ENCODE measurements at regions not wholly inside any gene's neighbourhood (a gene's known extent, or its start where the extent isn't known, plus 50 kb on each side); places are given as distances from the start of the nearest gene placed in this dataset.

- no peak for TF ChIP-seq CTCF (conservative IDR thresholded peaks at IDR 0.05; ENCODE audit: low read depth, low read length)
- Histone ChIP-seq H3K4me3 (IDR thresholded peaks at IDR 0.05; ENCODE audit: insufficient read depth, low read depth, low read length) (no peak overlapping the region), H2AFZ (ENCODE audit: low read depth) (no peak overlapping the region), H3K27me3 (ENCODE audit: insufficient read depth, low read depth) (no peaks in the 10 kb centered on the region), H3K27ac (no peak overlapping the region), H3K4me2 (no peak overlapping the region), H3K9ac (no peak overlapping the region), H3K36me3 (ENCODE audit: insufficient read depth) (no peaks in the 10 kb centered on the region), H3K79me2 (ENCODE audit: insufficient read depth, low read depth) (no peaks in the 10 kb centered on the region), H4K20me1 (ENCODE audit: insufficient read depth) (no peaks in the 10 kb centered on the region), H3K4me1 (ENCODE audit: low read depth, poor library complexity, severe bottlenecking) (no peaks in the 10 kb centered on the region)
Observed at GRCh38 chr9:115989831-115990230, 163.8 kb upstream of the PAPPA start.

GRCh38 chr9:115992834-115993233 is 160.8 kb upstream of the PAPPA start:
- no peak overlapping the region for H3K27ac ChIP-seq
- H3K9ac ChIP-seq = no peak overlapping the region
- no peaks in the 10 kb centered on the region for H3K79me2 ChIP-seq (ENCODE audit: insufficient read depth, low read depth)
- no peaks in the 10 kb centered on the region for H3K27me3 ChIP-seq (ENCODE audit: insufficient read depth, low read depth)
- H2AFZ ChIP-seq (ENCODE audit: low read depth) = no peak overlapping the region
- no peak overlapping the region for H3K4me2 ChIP-seq
- H3K4me1 ChIP-seq (ENCODE audit: low read depth, poor library complexity, severe bottlenecking) = no peaks in the 10 kb centered on the region
- no peaks in the 10 kb centered on the region for H4K20me1 ChIP-seq (ENCODE audit: insufficient read depth)
- no peak overlapping the region for H3K4me3 ChIP-seq (IDR thresholded peaks at IDR 0.05; ENCODE audit: insufficient read depth, low read depth, low read length)
- no peak for TF ChIP-seq CTCF (conservative IDR thresholded peaks at IDR 0.05; ENCODE audit: low read depth, low read length)
- H3K36me3 ChIP-seq (ENCODE audit: insufficient read depth) = no peaks in the 10 kb centered on the region

GRCh38 chr9:115997923-115998322 is 155.7 kb upstream of the PAPPA start:
- no peaks in the 10 kb centered on the region for H3K27me3 ChIP-seq (ENCODE audit: insufficient read depth, low read depth)
- no peak overlapping the region for H3K4me3 ChIP-seq (IDR thresholded peaks at IDR 0.05; ENCODE audit: insufficient read depth, low read depth, low read length)
- no peaks in the 10 kb centered on the region for H3K4me1 ChIP-seq (ENCODE audit: low read depth, poor library complexity, severe bottlenecking)
- H3K36me3 ChIP-seq (ENCODE audit: insufficient read depth) = no peaks in the 10 kb centered on the region
- H3K9ac ChIP-seq = no peak overlapping the region
- no peak overlapping the region for H3K27ac ChIP-seq
- no peak overlapping the region for H2AFZ ChIP-seq (ENCODE audit: low read depth)
- no peak for TF ChIP-seq CTCF (conservative IDR thresholded peaks at IDR 0.05; ENCODE audit: low read depth, low read length)
- H3K79me2 ChIP-seq (ENCODE audit: insufficient read depth, low read depth) = no peaks in the 10 kb centered on the region
- no peaks in the 10 kb centered on the region for H4K20me1 ChIP-seq (ENCODE audit: insufficient read depth)
- no peak overlapping the region for H3K4me2 ChIP-seq

GRCh38 chr9:115998666-115999065 is 154.9 kb upstream of the PAPPA start:
- Histone ChIP-seq H3K27ac (no peak overlapping the region), H3K36me3 (ENCODE audit: insufficient read depth) (no peaks in the 10 kb centered on the region), H3K4me2 (no peak overlapping the region), H3K4me1 (ENCODE audit: low read depth, poor library complexity, severe bottlenecking) (no peaks in the 10 kb centered on the region), H4K20me1 (ENCODE audit: insufficient read depth) (no peaks in the 10 kb centered on the region), H2AFZ (ENCODE audit: low read depth) (no peak overlapping the region), H3K4me3 (IDR thresholded peaks at IDR 0.05; ENCODE audit: insufficient read depth, low read depth, low read length) (no peak overlapping the region), H3K27me3 (ENCODE audit: insufficient read depth, low read depth) (no peaks in the 10 kb centered on the region), H3K9ac (no peak overlapping the region), H3K79me2 (ENCODE audit: insufficient read depth, low read depth) (no peaks in the 10 kb centered on the region)
- TF ChIP-seq CTCF (conservative IDR thresholded peaks at IDR 0.05; ENCODE audit: low read depth, low read length) = no peak

GRCh38 chr9:115999498-115999897 is 154.1 kb upstream of the PAPPA start:
- Histone ChIP-seq H4K20me1 (ENCODE audit: insufficient read depth) (no peaks in the 10 kb centered on the region), H3K4me1 (ENCODE audit: low read depth, poor library complexity, severe bottlenecking) (no peaks in the 10 kb centered on the region), H3K27me3 (ENCODE audit: insufficient read depth, low read depth) (no peaks in the 10 kb centered on the region), H3K4me2 (no peak overlapping the region), H3K9ac (no peak overlapping the region), H2AFZ (ENCODE audit: low read depth) (no peak overlapping the region), H3K36me3 (ENCODE audit: insufficient read depth) (no peaks in the 10 kb centered on the region), H3K79me2 (ENCODE audit: insufficient read depth, low read depth) (no peaks in the 10 kb centered on the region), H3K27ac (no peak overlapping the region), H3K4me3 (IDR thresholded peaks at IDR 0.05; ENCODE audit: insufficient read depth, low read depth, low read length) (no peak overlapping the region)
- no peak for TF ChIP-seq CTCF (conservative IDR thresholded peaks at IDR 0.05; ENCODE audit: low read depth, low read length)
